A549 (cell line): ENCODE measurements at regions not wholly inside any gene's neighbourhood (a gene's known extent, or its start where the extent isn't known, plus 50 kb on each side); places are given as distances from the start of the nearest gene placed in this dataset.

Experiments
- ATAC-seq, 2 experiments: fragments of 200-7000 bp in 1 of 2; fragments of >200 bp in 1 of 2; cut with Nextera tagmentation in 1 of 2; cut with Tn5 transposase in 1 of 2; 3 replicates each; pipeline versions ENCODE4 v1.8.0 to v1.9.1; 2018 to 2020; ENCODE audit warnings: mild to moderate bottlenecking in 1 of 2, moderate library complexity in 1 of 2
- CTCF ChIA-PET: fragments of 300-600 bp; sonication (Branson Sonifier 250); formaldehyde crosslinking; extraction: SDS; loops from one replicate; lab custom pipeline; 2021; ENCODE audit warnings: antibody characterized with exemption, inconsistent platforms; lab: Yijun Ruan, JAX
- POLR2A ChIA-PET: fragments of 350-600 bp; formaldehyde crosslinking; extraction: SDS; loops from one replicate; lab custom pipeline; 2021; ENCODE audit warnings: antibody characterized with exemption, inconsistent platforms; lab: Yijun Ruan, JAX
- DNase-seq, 2 experiments: peaks; one replicate each; pipeline versions ENCODE4 v3.0.0 to v3.0.0-alpha.2; 2011 to 2016; ENCODE audit warnings: low read depth in 1 of 2, low spot score in 1 of 2
- FAIRE-seq: peaks from 2 replicates; lab custom pipeline; 2011; peaks lifted over from hg19 to GRCh38; lab: Jason Lieb, UNC
- H3K27ac ChIP-seq, 2 experiments: fragments of >200 bp; sonication (Bioruptor Twin); formaldehyde crosslinking; 3 replicates each; pipeline ENCODE4 v1.5.1; 2016 to 2017
- H3K4me1 ChIP-seq: fragments of >200 bp; sonication (Bioruptor Twin); formaldehyde crosslinking; 3 replicates; pipeline ENCODE4 v1.6.1; 2016
- H3K4me2 ChIP-seq: fragments of >200 bp; sonication (Bioruptor Twin); formaldehyde crosslinking; 3 replicates; pipeline ENCODE4 v1.6.1; 2016
- H3K4me3 ChIP-seq: fragments of >200 bp; sonication (Bioruptor Twin); formaldehyde crosslinking; 3 replicates; pipeline ENCODE4 v1.5.1; 2016
- H3K9me3 ChIP-seq: fragments of >200 bp; sonication (Bioruptor Twin); formaldehyde crosslinking; 3 replicates; pipeline ENCODE4 v1.6.1; 2016
- BHLHE40 ChIP-seq: IDR thresholded peaks from 2 replicates; pipeline ENCODE4 v1.6.1; 2012; ENCODE audit warnings: low read depth, low read length, inconsistent platforms
- EHF ChIP-seq: fragments of 250-450 bp; sonication (Bioruptor Pico); IDR thresholded peaks from 2 replicates; pipeline ENCODE4 v1.5.0; 2020; ENCODE audit warnings: mild to moderate bottlenecking
- FOSB ChIP-seq: fragments of 250-450 bp; sonication (Bioruptor Pico); IDR thresholded peaks from 2 replicates; pipeline ENCODE4 v1.5.0; 2020; ENCODE audit warnings: mild to moderate bottlenecking, moderate library complexity
- FOSL2 ChIP-seq, 2 experiments: fragments of 450-650 bp in 1 of 2; fragments of >200 bp in 1 of 2; sonication (Bioruptor Twin) in 1 of 2; formaldehyde crosslinking; IDR thresholded peaks; 2 replicates each; pipeline versions ENCODE4 v1.5.0 to v1.6.1; 2016 to 2020; ENCODE audit warnings: mild to moderate bottlenecking in 1 of 2, moderate library complexity in 1 of 2
- GATA3 ChIP-seq: IDR thresholded peaks from 2 replicates; pipeline ENCODE4 v1.6.1; 2012; ENCODE audit warnings: borderline replicate concordance
- HDAC2 ChIP-seq: fragments of 200-600 bp; sonication (generic); IDR thresholded peaks from 2 replicates; pipeline ENCODE4 v1.6.1; 2016
- HOXA7 ChIP-seq: fragments of 250-450 bp; sonication (Bioruptor Pico); IDR thresholded peaks from 2 replicates; pipeline ENCODE4 v1.5.0; 2020; ENCODE audit warnings: mild to moderate bottlenecking, moderate library complexity
- HOXB5 ChIP-seq: fragments of 250-450 bp; sonication (Bioruptor Pico); IDR thresholded peaks from 2 replicates; pipeline ENCODE4 v1.5.0; 2020; ENCODE audit warnings: mild to moderate bottlenecking, moderate library complexity
- JUNB ChIP-seq: fragments of >200 bp; sonication (Bioruptor Twin); formaldehyde crosslinking; IDR thresholded peaks from 2 replicates; pipeline ENCODE4 v1.6.1; 2016
- KDM1A ChIP-seq: fragments of 200-600 bp; sonication (generic); IDR thresholded peaks from 2 replicates; pipeline ENCODE4 v1.6.1; 2016; ENCODE audit warnings: low read depth, mild to moderate bottlenecking
- KDM5A ChIP-seq: fragments of 200-600 bp; sonication (generic); IDR thresholded peaks from 2 replicates; pipeline ENCODE4 v1.6.1; 2016; ENCODE audit warnings: antibody characterized with exemption, mild to moderate bottlenecking
- NFE2L2 ChIP-seq: fragments of 150-350 bp; conservative IDR thresholded peaks from 2 replicates; pipeline ENCODE4 v1.6.1; 2014; ENCODE audit warnings: low read length
- NPAS2 ChIP-seq: fragments of 250-450 bp; sonication (Bioruptor Pico); IDR thresholded peaks from 2 replicates; pipeline ENCODE4 v1.8.0; 2022; ENCODE audit warnings: mild to moderate bottlenecking, moderate library complexity, borderline replicate concordance
- PHF8 ChIP-seq: fragments of 200-600 bp; sonication (generic); IDR thresholded peaks from 2 replicates; pipeline ENCODE4 v1.6.1; 2016; ENCODE audit warnings: low read depth, mild to moderate bottlenecking, antibody characterized with exemption, moderate library complexity, borderline replicate concordance
- POLR2AphosphoS2 ChIP-seq: conservative IDR thresholded peaks from 2 replicates; pipeline ENCODE4 v1.6.1; 2012; ENCODE audit warnings: low read length, improper control_type of control experiment, inconsistent platforms
- RARB ChIP-seq: fragments of 250-450 bp; sonication (Bioruptor Pico); IDR thresholded peaks from 2 replicates; pipeline ENCODE4 v1.8.0; 2021; ENCODE audit warnings: mild to moderate bottlenecking, moderate library complexity
- RFX5 ChIP-seq: fragments of 450-650 bp; IDR thresholded peaks from 2 replicates; pipeline ENCODE4 v1.7.1; 2014; ENCODE audit warnings: antibody characterized with exemption, mild to moderate bottlenecking, moderate library complexity
- SMC3 ChIP-seq: fragments of >200 bp; sonication (Bioruptor Twin); formaldehyde crosslinking; IDR thresholded peaks from 3 replicates; pipeline ENCODE4 v1.6.1; 2018; ENCODE audit warnings: inconsistent platforms
- TFCP2L1 ChIP-seq: fragments of 250-450 bp; sonication (Bioruptor Pico); IDR thresholded peaks from 2 replicates; pipeline ENCODE4 v1.5.0; 2021; ENCODE audit warnings: mild to moderate bottlenecking
- TP53 ChIP-seq: fragments of 250-450 bp; sonication (Bioruptor Pico); IDR thresholded peaks from 2 replicates; pipeline ENCODE4 v1.5.0; 2021; ENCODE audit warnings: mild to moderate bottlenecking, moderate library complexity
- ZC3H11A ChIP-seq: fragments of 450-650 bp; IDR thresholded peaks from 2 replicates; pipeline ENCODE4 v1.6.1; 2014; ENCODE audit warnings: antibody characterized with exemption, mild to moderate bottlenecking
- ZNF302 ChIP-seq: fragments of 250-450 bp; sonication (Bioruptor Pico); IDR thresholded peaks from 2 replicates; pipeline ENCODE4 v1.9.0; 2021; ENCODE audit warnings: inconsistent platforms, mild to moderate bottlenecking, moderate library complexity
- ZSCAN20 ChIP-seq: fragments of 250-450 bp; sonication (Bioruptor Pico); IDR thresholded peaks from 2 replicates; pipeline ENCODE4 v1.8.0; 2022; ENCODE audit warnings: mild to moderate bottlenecking, moderate library complexity
- WGBS: methylation state at CpG from one replicate; pipeline ENCODE4 v1.1.6; 2017; ENCODE audit errors: missing lambda C conversion rate; 5-methylcytosine and 5-hydroxymethylcytosine counted together
- TF ChIP-seq, protein P1 (sequence below): fragments of >200 bp; sonication (Bioruptor Twin); formaldehyde crosslinking; IDR thresholded peaks from 2 replicates; pipeline ENCODE4 v1.6.1; 2016
- TF ChIP-seq, protein P2 (sequence below): IDR thresholded peaks from 2 replicates; pipeline ENCODE4 v1.6.1; 2012
- TF ChIP-seq, protein P3 (sequence below): fragments of >200 bp; sonication (Bioruptor Twin); formaldehyde crosslinking; IDR thresholded peaks from 3 replicates; pipeline ENCODE4 v1.5.1; 2016

DNA sequence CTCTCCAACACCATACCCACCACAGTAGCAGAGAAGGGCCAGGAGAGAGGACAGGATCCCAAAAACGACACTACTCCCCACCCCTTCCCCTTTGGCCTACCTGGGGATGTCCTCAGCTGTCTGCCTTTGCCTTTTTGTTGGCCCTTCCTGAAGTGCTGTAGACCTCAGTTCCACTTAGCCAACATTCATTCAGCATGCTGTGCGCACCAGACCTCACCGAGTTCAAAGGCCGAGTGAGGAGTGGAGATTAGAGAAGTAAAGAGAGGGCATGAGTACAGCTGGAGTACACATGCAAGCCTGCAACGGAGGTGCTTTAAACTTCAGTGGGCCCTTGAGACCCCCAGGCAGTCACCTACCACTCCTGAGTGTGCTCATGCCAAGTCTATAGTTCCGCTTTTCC, 99.0 kb downstream of the TEX26 start (continued):
- TF ChIP-seq PHF8 (no peak), HOXA7 (CRISPR knock-in tag) (no peak), KDM1A (no peak), FOSB (CRISPR knock-in tag) (no peak), HOXB5 (CRISPR knock-in tag) (no peak), RARB (CRISPR knock-in tag) (no peak)
- TF ChIP-seq, protein P1, sequence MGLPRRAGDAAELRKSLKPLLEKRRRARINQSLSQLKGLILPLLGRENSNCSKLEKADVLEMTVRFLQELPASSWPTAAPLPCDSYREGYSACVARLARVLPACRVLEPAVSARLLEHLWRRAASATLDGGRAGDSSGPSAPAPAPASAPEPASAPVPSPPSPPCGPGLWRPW = no peak

DNA sequence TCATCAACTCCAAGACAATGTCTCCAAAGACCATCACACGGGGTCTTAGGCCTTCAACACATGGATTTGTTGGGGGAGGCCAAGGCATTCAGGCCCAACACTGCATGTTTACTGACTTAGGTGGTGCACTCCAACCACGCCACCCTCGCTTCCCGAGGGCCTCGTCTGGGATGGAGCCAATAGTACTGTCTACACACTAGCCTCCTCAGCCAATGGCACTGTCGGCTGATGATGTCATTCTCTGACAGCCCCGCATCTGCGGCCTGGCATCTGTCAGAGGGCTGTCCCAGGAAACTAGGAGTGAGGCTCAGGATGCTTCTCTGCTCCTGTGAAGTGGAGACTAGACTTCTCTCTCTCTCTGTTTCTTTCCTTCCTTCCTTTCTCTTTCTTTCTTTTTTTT, 96.6 kb downstream of the TEX26 start:
- H3K4me3 ChIP-seq = no peak overlapping the region
- DNase-seq = no peak
- H3K4me1 ChIP-seq = no peaks in the 10 kb centered on the region
- 75% methylated on average over 8 of the region's 8 CpGs for WGBS
- TF ChIP-seq FOSB (CRISPR knock-in tag) = no peak
- TF ChIP-seq RFX5 = no peak
- TF ChIP-seq, protein P2, sequence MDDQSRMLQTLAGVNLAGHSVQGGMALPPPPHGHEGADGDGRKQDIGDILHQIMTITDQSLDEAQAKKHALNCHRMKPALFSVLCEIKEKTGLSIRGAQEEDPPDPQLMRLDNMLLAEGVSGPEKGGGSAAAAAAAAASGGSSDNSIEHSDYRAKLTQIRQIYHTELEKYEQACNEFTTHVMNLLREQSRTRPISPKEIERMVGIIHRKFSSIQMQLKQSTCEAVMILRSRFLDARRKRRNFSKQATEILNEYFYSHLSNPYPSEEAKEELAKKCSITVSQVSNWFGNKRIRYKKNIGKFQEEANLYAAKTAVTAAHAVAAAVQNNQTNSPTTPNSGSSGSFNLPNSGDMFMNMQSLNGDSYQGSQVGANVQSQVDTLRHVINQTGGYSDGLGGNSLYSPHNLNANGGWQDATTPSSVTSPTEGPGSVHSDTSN = no peak
- no peak for TF ChIP-seq SMC3
- TF ChIP-seq HOXA7 (CRISPR knock-in tag) = no peak
- no peak for TF ChIP-seq KDM5A
- TF ChIP-seq GATA3 = no peak
- no peak for TF ChIP-seq HDAC2
- no peak for TF ChIP-seq ZSCAN20
- TF ChIP-seq FOSL2 (IDR thresholded peaks at IDR 0.05) = no peak
- no peak for TF ChIP-seq FOSL2 (CRISPR knock-in tag; IDR thresholded peaks at IDR 0.05)
- no peak for TF ChIP-seq ZC3H11A
- no peak for TF ChIP-seq RARB (CRISPR knock-in tag)
- TF ChIP-seq POLR2AphosphoS2 = no peak
- TF ChIP-seq, protein P3, sequence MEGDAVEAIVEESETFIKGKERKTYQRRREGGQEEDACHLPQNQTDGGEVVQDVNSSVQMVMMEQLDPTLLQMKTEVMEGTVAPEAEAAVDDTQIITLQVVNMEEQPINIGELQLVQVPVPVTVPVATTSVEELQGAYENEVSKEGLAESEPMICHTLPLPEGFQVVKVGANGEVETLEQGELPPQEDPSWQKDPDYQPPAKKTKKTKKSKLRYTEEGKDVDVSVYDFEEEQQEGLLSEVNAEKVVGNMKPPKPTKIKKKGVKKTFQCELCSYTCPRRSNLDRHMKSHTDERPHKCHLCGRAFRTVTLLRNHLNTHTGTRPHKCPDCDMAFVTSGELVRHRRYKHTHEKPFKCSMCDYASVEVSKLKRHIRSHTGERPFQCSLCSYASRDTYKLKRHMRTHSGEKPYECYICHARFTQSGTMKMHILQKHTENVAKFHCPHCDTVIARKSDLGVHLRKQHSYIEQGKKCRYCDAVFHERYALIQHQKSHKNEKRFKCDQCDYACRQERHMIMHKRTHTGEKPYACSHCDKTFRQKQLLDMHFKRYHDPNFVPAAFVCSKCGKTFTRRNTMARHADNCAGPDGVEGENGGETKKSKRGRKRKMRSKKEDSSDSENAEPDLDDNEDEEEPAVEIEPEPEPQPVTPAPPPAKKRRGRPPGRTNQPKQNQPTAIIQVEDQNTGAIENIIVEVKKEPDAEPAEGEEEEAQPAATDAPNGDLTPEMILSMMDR = no peak
- no peak for TF ChIP-seq TP53 (CRISPR knock-in tag)
- no peak for TF ChIP-seq BHLHE40
- no peak for TF ChIP-seq ZNF302 (CRISPR knock-in tag)
- TF ChIP-seq JUNB = no peak
- TF ChIP-seq TFCP2L1 (CRISPR knock-in tag) = no peak
- no peak for TF ChIP-seq NFE2L2
- POLR2A ChIA-PET = interaction anchor here (0.6 kb wide), 1 partner anchor 50 kb away, joined by 4 read pairs; no protein-coding TSS in a partner anchor
- CTCF ChIA-PET = interaction anchor here (0.7 kb wide), 1 partner anchor 164 kb away, joined by 3 read pairs; no protein-coding TSS in a partner anchor
- ATAC-seq = no peak
- no peak for FAIRE-seq
- H3K27ac ChIP-seq = no peak overlapping the region
- no peak overlapping the region for H3K4me2 ChIP-seq
- no peaks in the 10 kb centered on the region for H3K9me3 ChIP-seq

DNA sequence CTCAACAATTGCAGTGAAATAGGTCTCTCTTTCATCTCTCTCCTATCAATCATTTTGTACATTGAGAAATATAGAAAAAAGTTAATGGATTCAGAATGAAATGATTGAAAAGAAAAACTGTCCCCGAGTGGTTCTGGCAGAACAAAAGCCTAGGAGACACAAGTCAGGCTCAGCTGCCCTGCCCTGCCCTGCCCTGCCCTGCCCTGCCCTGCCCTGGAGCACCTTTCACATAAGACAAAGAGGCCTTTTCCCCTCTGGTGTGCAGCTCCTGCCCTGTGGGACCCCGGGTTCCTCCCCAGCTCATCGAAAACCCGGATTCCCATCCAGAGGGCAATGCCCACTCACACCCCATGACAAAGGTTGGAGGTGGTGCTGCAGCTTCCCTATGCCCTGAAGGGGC, 94.7 kb downstream of the TEX26 start:
- no peak overlapping the region for H3K4me3 ChIP-seq
- H3K9me3 ChIP-seq = no peaks in the 10 kb centered on the region
- DNase-seq (no peak), ATAC-seq (no peak), FAIRE-seq (no peak)
- WGBS = 49% methylated on average over 4 of the region's 4 CpGs
- H3K27ac ChIP-seq = no peak overlapping the region
- POLR2A ChIA-PET = no interaction called here
- CTCF ChIA-PET = interaction anchor here (1.8 to 2.1 kb wide), 2 partner anchors 17 to 126 kb away, joined by 4 to 11 read pairs; no protein-coding TSS in a partner anchor
- no peaks in the 10 kb centered on the region for H3K4me1 ChIP-seq
- H3K4me2 ChIP-seq = no peak overlapping the region
- no peak for TF ChIP-seq BHLHE40
- no peak for TF ChIP-seq NFE2L2
- no peak for TF ChIP-seq RFX5
- no peak for TF ChIP-seq NPAS2 (CRISPR knock-in tag)
- no peak for TF ChIP-seq EHF (CRISPR knock-in tag)
- no peak for TF ChIP-seq JUNB
